ENCODE measurements at regions not wholly inside any gene's neighbourhood (a gene's known extent, or its start where the extent isn't known, plus 50 kb on each side); places are given as distances from the start of the nearest gene placed in this dataset.

DNA sequence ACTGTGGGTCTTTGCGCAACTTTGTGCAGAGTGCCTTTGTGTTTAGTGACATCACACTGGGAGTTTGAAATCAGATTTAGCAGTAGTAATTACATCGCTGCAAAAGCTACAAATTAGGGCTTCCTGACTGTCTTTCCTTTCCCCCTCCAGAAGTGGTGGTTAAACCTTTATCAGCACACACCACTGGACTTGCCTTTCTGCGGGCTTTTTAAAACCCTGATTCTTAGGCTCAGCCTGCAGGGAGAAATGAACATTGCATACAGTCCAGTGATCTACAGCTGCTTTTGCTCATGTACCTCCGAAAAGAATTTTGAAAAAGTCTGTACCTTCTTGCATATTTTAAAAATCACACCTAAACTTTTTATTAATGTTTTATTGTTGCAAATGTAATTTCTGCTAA lies 219.7 kb upstream of the NAALADL2 start:
- H3K4me3 Mint-ChIP-seq, result no peak overlapping the region
- H3K27ac Mint-ChIP-seq, result no peak overlapping the region
- intact Hi-C loops (cut with micrococcal nuclease), result no loop called here
- no peaks in the 10 kb centered on the region for H3K36me3 Mint-ChIP-seq (ENCODE audit: low read depth)
- H3K27me3 Mint-ChIP-seq, result no peaks in the 10 kb centered on the region
- no peaks in the 10 kb centered on the region for H3K4me1 Mint-ChIP-seq (ENCODE audit: low read depth)
- H3K9me3 Mint-ChIP-seq, result no peaks in the 10 kb centered on the region

DNA sequence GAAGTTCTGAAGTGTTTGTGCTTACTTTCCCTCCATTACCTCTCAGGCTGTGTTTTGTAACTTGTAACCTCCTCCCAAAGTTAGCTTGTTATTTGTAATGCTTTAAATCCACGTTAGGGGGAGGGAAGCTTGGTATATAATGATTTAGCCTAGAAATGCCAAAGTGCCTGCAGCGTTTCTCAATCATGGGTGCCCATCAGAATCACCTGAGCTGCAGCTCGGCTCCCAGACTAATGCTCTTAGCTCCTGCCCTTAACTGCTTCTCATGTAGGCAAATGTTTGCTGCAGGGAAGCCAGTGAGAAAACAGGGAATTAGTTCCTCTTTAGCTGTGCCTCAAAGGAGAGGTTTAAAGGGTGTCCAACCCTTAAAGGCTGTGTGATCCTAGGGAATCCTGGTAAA lies 219.2 kb upstream of the NAALADL2 start:
- H3K4me3 Mint-ChIP-seq, result no peak overlapping the region
- no peaks in the 10 kb centered on the region for H3K36me3 Mint-ChIP-seq (ENCODE audit: low read depth)
- intact Hi-C loops (cut with micrococcal nuclease), result no loop called here
- no peak overlapping the region for H3K27ac Mint-ChIP-seq
- no peaks in the 10 kb centered on the region for H3K4me1 Mint-ChIP-seq (ENCODE audit: low read depth)
- no peaks in the 10 kb centered on the region for H3K27me3 Mint-ChIP-seq
- no peaks in the 10 kb centered on the region for H3K9me3 Mint-ChIP-seq

DNA sequence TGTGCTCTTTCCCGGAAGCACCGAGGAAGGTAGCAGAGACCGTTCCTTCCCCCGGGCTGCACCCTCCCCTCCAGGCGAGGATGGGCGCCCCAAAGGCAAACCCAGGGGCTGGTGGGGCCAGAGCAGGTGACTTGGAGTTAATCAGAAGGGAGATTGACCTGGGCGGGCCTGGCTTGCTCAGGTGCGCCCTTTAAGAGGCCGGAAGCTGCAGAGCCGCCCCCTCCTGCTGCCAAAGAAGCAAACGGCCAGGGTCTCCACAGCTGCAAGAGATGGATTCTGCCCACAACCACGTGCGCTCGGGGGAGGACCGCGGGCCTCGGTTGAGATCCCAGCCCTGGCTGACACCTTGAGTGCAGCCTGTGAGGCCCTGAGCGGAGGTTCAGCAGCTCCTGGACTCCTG lies 218.2 kb upstream of the NAALADL2 start:
- Mint-ChIP-seq H3K27me3 (no peaks in the 10 kb centered on the region), H3K9me3 (no peaks in the 10 kb centered on the region), H3K36me3 (ENCODE audit: low read depth) (no peaks in the 10 kb centered on the region), H3K27ac (no peak overlapping the region), H3K4me3 (no peak overlapping the region), H3K4me1 (ENCODE audit: low read depth) (no peaks in the 10 kb centered on the region)
- intact Hi-C loops (cut with micrococcal nuclease), result no loop called here

DNA sequence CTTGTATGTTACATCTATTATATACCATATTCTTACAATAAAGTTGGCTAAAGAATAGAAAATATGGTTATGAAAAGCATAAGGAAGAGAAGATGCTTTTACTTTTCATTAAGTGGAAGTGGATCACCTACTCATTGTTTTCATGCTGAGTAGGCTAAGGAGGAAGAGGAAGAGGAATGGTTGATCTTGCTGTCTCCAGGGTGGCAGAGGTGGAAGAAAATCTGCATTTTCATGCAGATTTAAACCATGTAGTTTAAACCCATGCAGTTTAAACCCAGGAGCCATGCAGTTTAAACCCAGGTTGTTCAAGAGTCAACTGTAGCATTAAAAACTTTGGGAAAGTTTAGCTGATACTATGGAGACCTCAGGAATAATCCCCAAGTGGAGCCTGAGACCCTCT lies 214.8 kb upstream of the NAALADL2 start:
- Mint-ChIP-seq H3K9me3 (no peaks in the 10 kb centered on the region), H3K27ac (no peak overlapping the region), H3K4me3 (no peak overlapping the region), H3K4me1 (ENCODE audit: low read depth) (no peaks in the 10 kb centered on the region), H3K27me3 (no peaks in the 10 kb centered on the region), H3K36me3 (ENCODE audit: low read depth) (no peaks in the 10 kb centered on the region)
- intact Hi-C loops (cut with micrococcal nuclease), result no loop called here

DNA sequence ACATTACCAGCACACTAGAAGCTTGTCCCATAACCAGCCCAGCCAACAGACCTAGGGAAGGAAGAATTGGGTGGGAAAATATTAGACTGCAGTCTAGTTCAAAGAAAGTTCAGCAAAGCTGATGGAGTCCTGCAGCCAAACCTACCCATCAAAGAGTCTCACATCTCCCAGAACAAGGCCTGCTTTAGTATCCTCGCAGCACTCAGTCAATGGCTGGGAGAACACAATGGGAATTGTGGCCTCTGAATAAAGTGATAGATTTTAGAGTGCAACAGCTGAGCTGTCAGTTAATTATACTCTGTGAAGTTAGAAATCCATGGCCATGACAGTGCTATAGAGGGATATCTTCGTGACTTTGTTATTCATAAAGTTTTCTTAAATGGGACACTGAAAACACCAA lies 207.2 kb upstream of the NAALADL2 start:
- H3K27me3 Mint-ChIP-seq, result no peaks in the 10 kb centered on the region
- H3K4me3 Mint-ChIP-seq, result no peak overlapping the region
- H3K9me3 Mint-ChIP-seq, result no peaks in the 10 kb centered on the region
- no peaks in the 10 kb centered on the region for H3K4me1 Mint-ChIP-seq (ENCODE audit: low read depth)
- H3K36me3 Mint-ChIP-seq (ENCODE audit: low read depth), result no peaks in the 10 kb centered on the region
- intact Hi-C loops (cut with micrococcal nuclease), result no loop called here
- H3K27ac Mint-ChIP-seq, result no peak overlapping the region

DNA sequence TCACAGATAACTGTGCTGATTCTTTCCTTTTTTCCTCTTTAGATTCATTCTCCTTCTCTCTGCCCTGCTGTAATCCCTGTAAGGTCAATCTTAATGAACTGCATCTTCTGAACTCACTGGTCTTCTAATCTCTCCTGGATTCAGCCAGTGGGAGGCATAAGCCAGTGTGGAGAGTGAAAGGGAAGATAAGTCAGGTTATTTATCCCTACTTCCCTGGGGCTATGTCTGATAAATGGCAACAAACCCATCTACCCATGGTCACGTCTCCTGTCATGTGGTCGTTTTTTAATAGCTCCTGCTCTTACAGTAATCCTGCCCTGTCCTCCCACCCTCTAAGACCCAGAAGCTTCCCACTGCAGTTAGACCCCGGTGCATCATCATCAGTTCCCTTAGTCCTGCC lies 199.6 kb upstream of the NAALADL2 start:
- no peaks in the 10 kb centered on the region for H3K36me3 Mint-ChIP-seq (ENCODE audit: low read depth)

DNA sequence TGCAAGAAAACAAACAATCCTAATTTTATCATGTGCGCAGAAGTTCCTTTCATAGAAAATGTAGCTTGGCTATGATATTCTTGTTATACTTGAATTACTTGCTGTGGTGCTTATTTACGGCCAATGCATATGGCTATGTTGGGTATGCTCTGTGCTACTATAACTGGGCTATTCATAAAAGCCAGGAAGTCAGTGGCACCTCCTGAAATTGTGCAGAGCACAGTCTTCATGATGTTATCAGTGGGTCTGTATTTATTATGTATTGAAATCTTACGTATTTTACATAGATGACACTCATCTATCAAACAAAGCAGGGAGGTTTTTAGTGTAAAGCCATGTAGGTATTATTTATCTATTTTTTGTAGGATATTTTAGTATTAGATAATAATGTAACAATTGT lies 196.5 kb upstream of the NAALADL2 start:
- Mint-ChIP-seq H3K36me3 (ENCODE audit: low read depth) (no peaks in the 10 kb centered on the region), H3K4me3 (no peak overlapping the region), H3K27ac (no peak overlapping the region), H3K4me1 (ENCODE audit: low read depth) (no peaks in the 10 kb centered on the region), H3K27me3 (no peaks in the 10 kb centered on the region), H3K9me3 (peaks cover 4% of the 10 kb centered on the region)
- intact Hi-C loops (cut with micrococcal nuclease), result no loop called here

More for the DNA sequence above, 199.6 kb upstream of the NAALADL2 start:
- H3K27ac Mint-ChIP-seq, result no peak overlapping the region
- peaks cover 9% of the 10 kb centered on the region for H3K9me3 Mint-ChIP-seq
- no peaks in the 10 kb centered on the region for H3K27me3 Mint-ChIP-seq
- H3K4me1 Mint-ChIP-seq (ENCODE audit: low read depth), result no peaks in the 10 kb centered on the region
- intact Hi-C loops (cut with micrococcal nuclease), result no loop called here
- H3K4me3 Mint-ChIP-seq, result no peak overlapping the region

DNA sequence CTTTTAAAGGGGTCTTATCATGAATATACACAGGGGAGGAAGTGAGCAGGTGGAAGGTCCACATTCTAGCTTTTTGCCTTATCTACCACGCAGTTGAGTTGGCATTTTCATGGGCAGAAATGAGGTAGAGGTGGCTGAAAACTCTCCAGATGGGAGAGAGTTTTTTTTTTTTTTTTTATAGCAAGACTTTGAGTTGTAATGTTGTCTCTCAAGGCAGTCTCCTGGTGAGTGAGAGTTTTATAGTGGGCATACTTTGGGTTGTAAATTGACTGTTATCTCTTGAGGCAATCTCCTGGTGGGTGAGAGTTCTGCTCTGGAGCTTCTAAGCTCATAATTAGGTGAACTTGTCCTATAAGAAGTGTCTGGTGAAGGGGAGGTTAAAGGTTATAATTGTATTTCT lies 191.7 kb upstream of the NAALADL2 start:
- Mint-ChIP-seq H3K4me1 (ENCODE audit: low read depth) (no peaks in the 10 kb centered on the region), H3K4me3 (no peak overlapping the region), H3K27ac (no peak overlapping the region), H3K9me3 (no peaks in the 10 kb centered on the region), H3K36me3 (ENCODE audit: low read depth) (no peaks in the 10 kb centered on the region), H3K27me3 (no peaks in the 10 kb centered on the region)
- intact Hi-C loops (cut with micrococcal nuclease), result no loop called here

DNA sequence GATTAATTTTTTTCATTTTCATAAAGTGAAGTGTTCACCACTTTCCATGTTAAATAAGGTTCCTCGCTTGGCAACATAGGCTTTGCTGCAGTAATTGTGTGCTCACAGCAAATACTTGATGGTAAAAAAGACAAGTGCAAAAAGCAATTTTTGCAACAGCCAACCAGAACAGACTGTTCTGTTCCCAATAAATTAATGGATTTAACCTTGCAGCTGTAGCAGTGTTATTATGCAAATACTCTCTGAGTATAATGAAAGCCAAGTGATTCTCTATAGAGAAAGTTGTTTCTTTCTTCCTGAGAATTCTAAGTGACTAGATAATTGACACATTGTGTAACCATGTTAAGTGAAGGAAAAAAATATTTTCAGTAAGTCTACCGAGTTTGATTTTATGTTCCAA lies 183.7 kb upstream of the NAALADL2 start:
- no peak overlapping the region for H3K27ac Mint-ChIP-seq
- no peak overlapping the region for H3K4me3 Mint-ChIP-seq
- H3K9me3 Mint-ChIP-seq, result no peaks in the 10 kb centered on the region
- no peaks in the 10 kb centered on the region for H3K27me3 Mint-ChIP-seq
- intact Hi-C loops (cut with micrococcal nuclease), result no loop called here
- no peaks in the 10 kb centered on the region for H3K36me3 Mint-ChIP-seq (ENCODE audit: low read depth)
- H3K4me1 Mint-ChIP-seq (ENCODE audit: low read depth), result no peaks in the 10 kb centered on the region

DNA sequence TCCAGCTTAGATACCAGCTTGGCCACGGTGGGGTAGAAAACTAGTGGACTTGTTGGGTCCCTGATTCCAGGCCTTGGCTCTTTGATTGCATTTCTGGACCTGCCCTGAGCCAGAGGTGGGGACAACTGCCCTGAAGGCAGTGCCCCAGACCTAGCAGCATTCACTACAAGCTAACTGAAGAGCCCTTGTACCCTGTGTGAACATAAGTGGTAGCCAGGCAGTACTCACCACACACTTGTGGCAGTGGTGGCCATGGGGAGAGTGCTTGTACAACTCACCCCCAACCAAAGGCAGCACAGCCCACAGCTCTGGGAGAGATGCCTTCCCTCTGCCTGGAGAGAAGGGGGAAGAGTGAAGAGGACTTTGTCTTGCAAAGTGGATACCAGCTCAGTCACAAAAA lies 177.3 kb upstream of the NAALADL2 start:
- no peak overlapping the region for H3K27ac Mint-ChIP-seq
- no peak overlapping the region for H3K4me3 Mint-ChIP-seq
- H3K36me3 Mint-ChIP-seq (ENCODE audit: low read depth), result no peaks in the 10 kb centered on the region
- intact Hi-C loops (cut with micrococcal nuclease), result no loop called here
- peaks cover 20% of the 10 kb centered on the region for H3K9me3 Mint-ChIP-seq
- no peaks in the 10 kb centered on the region for H3K4me1 Mint-ChIP-seq (ENCODE audit: low read depth)
- no peaks in the 10 kb centered on the region for H3K27me3 Mint-ChIP-seq

DNA sequence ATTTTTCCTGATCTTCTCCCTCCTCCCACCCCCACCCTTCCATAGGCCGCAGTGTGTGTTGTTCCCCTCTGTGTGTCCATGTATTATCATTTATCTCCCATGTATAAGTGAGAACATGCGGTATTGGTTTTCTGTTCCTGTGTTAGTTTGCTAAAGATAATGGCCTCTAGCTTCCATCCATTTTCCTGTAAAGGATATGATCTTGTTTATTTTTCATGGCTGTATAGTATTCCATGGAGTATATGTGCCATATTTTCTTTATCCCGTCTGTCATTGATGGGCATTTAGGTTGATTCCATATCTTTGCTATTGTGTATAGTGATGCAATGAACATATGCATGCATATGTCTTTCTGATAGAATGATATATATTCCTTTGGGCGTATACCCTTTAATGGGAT lies 173.3 kb upstream of the NAALADL2 start:
- Mint-ChIP-seq H3K36me3 (ENCODE audit: low read depth) (no peaks in the 10 kb centered on the region), H3K27ac (no peak overlapping the region), H3K9me3 (peaks cover 27% of the 10 kb centered on the region), H3K4me3 (no peak overlapping the region), H3K27me3 (no peaks in the 10 kb centered on the region), H3K4me1 (ENCODE audit: low read depth) (no peaks in the 10 kb centered on the region)
- intact Hi-C loops (cut with micrococcal nuclease), result no loop called here

DNA sequence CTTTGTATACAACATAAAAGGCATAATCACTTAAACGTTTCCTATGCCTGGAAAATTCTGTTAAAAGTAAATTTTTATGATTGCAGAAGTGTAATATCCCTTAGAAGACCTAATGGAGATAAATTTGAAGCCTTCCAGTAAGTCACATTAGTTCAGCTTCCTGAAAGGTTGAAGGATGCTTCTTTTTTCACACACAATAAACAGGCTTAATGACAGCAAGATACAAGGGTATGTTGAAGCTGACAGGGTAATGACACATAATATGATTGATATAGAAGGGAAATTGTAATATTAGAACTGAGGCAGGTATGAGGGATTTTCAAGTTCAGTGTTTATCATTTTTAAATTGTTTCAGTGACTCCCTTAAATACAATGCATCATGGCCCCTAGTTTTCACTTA lies 161.8 kb upstream of the NAALADL2 start:
- intact Hi-C loops (cut with micrococcal nuclease), result no loop called here
- no peaks in the 10 kb centered on the region for H3K4me1 Mint-ChIP-seq (ENCODE audit: low read depth)
- H3K9me3 Mint-ChIP-seq, result no peaks in the 10 kb centered on the region
- no peaks in the 10 kb centered on the region for H3K27me3 Mint-ChIP-seq
- H3K4me3 Mint-ChIP-seq, result no peak overlapping the region
- H3K27ac Mint-ChIP-seq, result no peak overlapping the region
- no peaks in the 10 kb centered on the region for H3K36me3 Mint-ChIP-seq (ENCODE audit: low read depth)

DNA sequence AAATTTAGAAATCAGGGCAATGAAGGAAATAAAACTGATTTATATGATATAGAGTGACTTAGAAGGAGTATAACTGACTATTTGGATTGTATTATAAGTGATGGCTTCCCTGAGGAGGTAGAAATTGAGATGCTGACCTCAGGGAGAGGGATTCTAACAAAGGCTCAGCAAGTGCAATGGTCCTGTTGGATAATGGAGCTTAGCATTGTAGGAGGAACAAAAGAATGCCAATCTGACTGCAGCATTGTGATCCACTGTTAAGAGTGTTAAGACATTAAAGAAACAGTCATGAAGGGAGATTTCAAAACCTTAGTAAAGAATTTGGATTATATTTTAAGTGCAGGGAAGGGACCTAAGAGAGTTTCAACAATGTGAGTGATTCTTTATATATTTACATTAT lies 158.4 kb upstream of the NAALADL2 start:
- no peak overlapping the region for H3K27ac Mint-ChIP-seq
- H3K27me3 Mint-ChIP-seq, result no peaks in the 10 kb centered on the region
- intact Hi-C loops (cut with micrococcal nuclease), result no loop called here
- H3K9me3 Mint-ChIP-seq, result no peaks in the 10 kb centered on the region
- no peak overlapping the region for H3K4me3 Mint-ChIP-seq
- no peaks in the 10 kb centered on the region for H3K4me1 Mint-ChIP-seq (ENCODE audit: low read depth)
- no peaks in the 10 kb centered on the region for H3K36me3 Mint-ChIP-seq (ENCODE audit: low read depth)

DNA sequence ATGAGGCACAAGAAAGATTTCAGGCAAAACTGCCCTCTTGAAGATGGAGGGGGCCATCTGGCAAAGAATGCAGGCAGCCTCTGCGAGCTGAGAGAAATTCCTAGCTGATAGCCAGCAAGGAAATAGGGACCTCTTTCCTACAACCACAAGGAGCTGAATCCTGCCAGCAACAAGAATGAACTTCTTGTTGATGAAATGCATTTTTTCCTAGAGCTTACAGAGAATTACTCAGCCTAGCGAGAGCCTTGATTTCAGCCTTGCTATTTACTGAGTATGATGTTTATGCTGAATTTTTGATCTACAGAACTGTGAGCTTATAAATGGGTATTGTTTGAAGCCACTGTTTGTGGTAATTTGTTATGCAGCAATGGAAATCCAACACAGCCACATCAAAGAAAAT lies 148.5 kb upstream of the NAALADL2 start:
- H3K27ac Mint-ChIP-seq, result no peak overlapping the region
- peaks cover 6% of the 10 kb centered on the region for H3K9me3 Mint-ChIP-seq
- H3K4me1 Mint-ChIP-seq (ENCODE audit: low read depth), result no peaks in the 10 kb centered on the region
- H3K27me3 Mint-ChIP-seq, result no peaks in the 10 kb centered on the region
- no peak overlapping the region for H3K4me3 Mint-ChIP-seq
- H3K36me3 Mint-ChIP-seq (ENCODE audit: low read depth), result no peaks in the 10 kb centered on the region
- intact Hi-C loops (cut with micrococcal nuclease), result no loop called here

DNA sequence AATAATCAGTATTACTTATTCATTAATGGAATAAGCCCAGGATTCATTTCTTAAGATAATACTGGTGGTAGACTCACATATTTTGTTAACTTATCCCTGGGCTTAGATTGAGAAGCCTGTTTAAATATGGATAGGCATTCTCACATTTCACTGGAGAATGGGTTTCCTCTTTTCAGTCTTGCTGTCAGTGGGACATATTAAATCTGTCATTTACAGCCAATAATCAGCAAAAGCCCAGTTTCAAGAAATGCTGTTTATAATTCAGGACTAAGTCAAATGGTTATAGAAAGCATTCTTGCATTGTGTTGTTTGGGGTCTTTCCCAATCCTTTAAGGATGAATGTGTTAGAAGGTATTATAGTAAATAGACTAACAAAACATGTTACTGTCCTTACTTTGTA lies 143.7 kb upstream of the NAALADL2 start:
- intact Hi-C loops (cut with micrococcal nuclease), result no loop called here
- Mint-ChIP-seq H3K27ac (no peak overlapping the region), H3K9me3 (peaks cover 6% of the 10 kb centered on the region), H3K36me3 (ENCODE audit: low read depth) (no peaks in the 10 kb centered on the region), H3K4me1 (ENCODE audit: low read depth) (no peaks in the 10 kb centered on the region), H3K4me3 (no peak overlapping the region), H3K27me3 (no peaks in the 10 kb centered on the region)

Measured in dendritic cell treated with granulocyte-macrophage colony-stimulating factor and Interleukin-4, amounts not matched to agents 40 ng/mL and 50 ng/mL, for 4 days (primary cell).